Pancreas (tissue), 10 donors: ENCODE measurements at regions not wholly inside any gene's neighbourhood (a gene's known extent, or its start where the extent isn't known, plus 50 kb on each side); places are given as distances from the start of the nearest gene placed in this dataset.
A peak's percentile ranks its signal among the peaks of the same experiment; 100 is the strongest.

Experiments used
- ATAC-seq, 4 donors: fragments of 200-7000 bp; cut with Tn5 transposase; one replicate each; pipeline versions ENCODE4 v1.8.0 to v1.9.1; 2020; ENCODE audit warnings: mild to moderate bottlenecking in 4 of 4, moderate library complexity in 4 of 4
- DNase-seq, 6 donors: peaks; one replicate each; pipeline ENCODE4 v3.0.0-alpha.2; 2020
- FAIRE-seq: peaks from 2 replicates; lab custom pipeline; 2012; peaks lifted over from hg19 to GRCh38; lab: Jason Lieb, UNC
- H3K27ac ChIP-seq, 4 donors: fragments of 200-600 bp; sonication (generic); 1 replicate in 3 of 4; 2 replicates in 1 of 4; pipeline versions ENCODE4 v1.5.0 to v1.8.0; 2020
- H3K27me3 ChIP-seq, 4 donors: fragments of 200-600 bp; one replicate each; pipeline ENCODE4 v1.8.0; 2021
- H3K36me3 ChIP-seq, 3 donors: fragments of 200-600 bp; sonication (generic) in 1 of 3; one replicate each; pipeline versions ENCODE4 v1.5.0 to v1.8.0; 2020 to 2021
- H3K4me1 ChIP-seq, 3 donors: fragments of 200-600 bp; one replicate each; pipeline ENCODE4 v1.8.0; 2021
- H3K4me3 ChIP-seq, 4 donors: fragments of 200-600 bp; sonication (generic) in 2 of 4; one replicate each; pipeline versions ENCODE4 v1.5.0 to v1.8.0; 2020 to 2021
- H3K9me3 ChIP-seq, 4 donors: fragments of 200-600 bp; one replicate each; pipeline ENCODE4 v1.8.0; 2021
- WGBS, 2 donors: extraction: QIAGEN DNeasy Blood & Tissue Kit; methylation state at CpG; one replicate each; pipeline ENCODE4 v1.1.7; 2013; 5-methylcytosine and 5-hydroxymethylcytosine counted together
- intact Hi-C, 3 donors: fragments of 100-400 bp; cut with DNase I; formaldehyde crosslinking; loops; one replicate each; pipeline versions ENCODE4 v1.11.1 to v1.14.2; 2022
- TF ChIP-seq, protein P1 (sequence below), 4 donors: fragments of 200-600 bp; sonication (generic) in 3 of 4; IDR thresholded peaks; one replicate each; pipeline versions ENCODE4 v1.5.0 to v1.8.0; 2021; ENCODE audit warnings: antibody characterized with exemption in 4 of 4
- donor health status: healthy with polysubstance abuse.
- donor health status: DM: no; HTN: no; CAD: no; lungs with moderate emphysema.
- donor health status: DM: no; HTN: no; CAD: no.
- donor health status: control.
- donor health status: control.
- donor health status: Bipolar disorder and iron deficiency.
- donor health status: DM: yes; HTN: yes; CAD: no.
- donor health status: DM: no; HTN: no; CAD: no.
- donor health status: DM: no; HTN: no; CAD: no.
- donor health status: DM: yes; HTN: yes; CAD: no.

DNA sequence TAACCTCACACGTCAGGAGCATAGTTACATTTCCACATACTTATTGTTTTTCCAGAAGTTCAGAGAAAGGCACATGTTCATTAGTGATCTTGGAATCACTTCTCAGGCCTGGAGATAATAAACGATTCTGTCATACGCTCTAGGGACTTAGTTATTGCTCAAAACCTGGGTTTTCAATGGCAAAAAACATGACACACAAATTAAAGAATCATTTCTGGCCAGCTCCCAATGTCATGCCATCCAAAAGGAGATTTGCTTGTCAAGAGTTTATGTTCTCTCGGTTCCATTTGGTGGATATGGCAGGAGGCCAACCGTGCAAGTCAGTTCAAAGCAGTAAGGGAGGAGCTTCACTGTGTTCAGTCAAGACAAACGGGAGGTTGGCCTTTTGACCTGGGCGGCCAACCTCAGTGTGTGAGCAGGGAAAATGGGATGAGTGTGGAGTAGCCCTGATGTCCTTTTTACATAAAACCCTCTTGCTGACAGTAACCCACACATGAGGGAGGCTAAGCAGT, 123.4 kb downstream of the NXNL2 start:
- peak in 2 of 6 donors; percentile 13 to 24 for DNase-seq
- H3K27me3 ChIP-seq = no peaks in the 10 kb centered on the region
- TF ChIP-seq, protein P1, sequence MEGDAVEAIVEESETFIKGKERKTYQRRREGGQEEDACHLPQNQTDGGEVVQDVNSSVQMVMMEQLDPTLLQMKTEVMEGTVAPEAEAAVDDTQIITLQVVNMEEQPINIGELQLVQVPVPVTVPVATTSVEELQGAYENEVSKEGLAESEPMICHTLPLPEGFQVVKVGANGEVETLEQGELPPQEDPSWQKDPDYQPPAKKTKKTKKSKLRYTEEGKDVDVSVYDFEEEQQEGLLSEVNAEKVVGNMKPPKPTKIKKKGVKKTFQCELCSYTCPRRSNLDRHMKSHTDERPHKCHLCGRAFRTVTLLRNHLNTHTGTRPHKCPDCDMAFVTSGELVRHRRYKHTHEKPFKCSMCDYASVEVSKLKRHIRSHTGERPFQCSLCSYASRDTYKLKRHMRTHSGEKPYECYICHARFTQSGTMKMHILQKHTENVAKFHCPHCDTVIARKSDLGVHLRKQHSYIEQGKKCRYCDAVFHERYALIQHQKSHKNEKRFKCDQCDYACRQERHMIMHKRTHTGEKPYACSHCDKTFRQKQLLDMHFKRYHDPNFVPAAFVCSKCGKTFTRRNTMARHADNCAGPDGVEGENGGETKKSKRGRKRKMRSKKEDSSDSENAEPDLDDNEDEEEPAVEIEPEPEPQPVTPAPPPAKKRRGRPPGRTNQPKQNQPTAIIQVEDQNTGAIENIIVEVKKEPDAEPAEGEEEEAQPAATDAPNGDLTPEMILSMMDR (IDR thresholded peaks at IDR 0.05) = no peak
- WGBS, 2 donors = 35 to 41% methylated on average over 7 of the region's 7 CpGs
- H3K4me3 ChIP-seq = no peak overlapping the region
- H3K4me1 ChIP-seq = no peaks in the 10 kb centered on the region
- no peaks in the 10 kb centered on the region for H3K36me3 ChIP-seq
- FAIRE-seq = no peak
- ATAC-seq = peak in 1 of 4 donors; percentile 22
- intact Hi-C loops = no loop called here
- no peak overlapping the region for H3K27ac ChIP-seq
- H3K9me3 ChIP-seq = no peaks in the 10 kb centered on the region

DNA sequence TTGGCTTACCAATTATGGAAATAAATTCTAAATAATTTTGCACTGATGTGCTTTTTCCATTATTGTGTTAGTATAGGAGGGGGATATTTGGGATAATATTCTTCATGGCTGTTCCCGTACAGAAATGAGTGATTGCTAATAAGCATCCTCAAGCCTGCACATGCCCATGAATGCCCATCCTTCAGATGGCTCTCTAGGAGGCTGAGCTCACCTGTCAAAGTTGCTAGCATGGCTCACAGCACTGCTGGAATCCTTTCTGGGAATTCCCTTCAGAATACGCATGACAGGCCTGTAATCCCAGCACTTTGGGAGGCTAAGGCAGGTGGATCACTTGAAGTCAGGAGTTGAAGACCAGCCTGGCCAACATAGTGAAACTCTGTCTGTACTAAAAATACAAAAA, 124.1 kb downstream of the NXNL2 start:
- no peak for DNase-seq
- no peak overlapping the region for H3K27ac ChIP-seq

DNA sequence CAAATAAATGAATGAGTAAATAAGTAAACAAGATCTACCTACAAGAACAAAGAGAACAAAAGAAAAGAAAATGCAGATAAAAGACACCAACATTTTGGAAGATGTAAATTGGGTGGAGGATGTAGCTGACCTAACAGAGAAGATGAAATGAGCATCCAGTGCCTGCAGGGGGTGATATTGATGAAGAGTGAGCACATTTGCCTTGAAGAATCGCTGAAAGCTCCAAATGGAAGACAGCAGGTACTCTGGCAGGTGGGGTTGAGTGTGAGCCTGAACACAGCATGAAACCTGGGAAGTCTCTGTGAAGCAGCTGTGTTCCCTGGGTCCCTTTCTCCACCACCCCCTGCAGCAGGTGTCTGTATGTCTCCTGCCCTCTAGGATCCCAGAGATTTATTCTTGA, 125.6 kb downstream of the NXNL2 start:
- FAIRE-seq (no peak), ATAC-seq (no peak), DNase-seq (no peak)
- intact Hi-C loops = no loop called here
- no peaks in the 10 kb centered on the region for H3K9me3 ChIP-seq
- H3K4me1 ChIP-seq = no peaks in the 10 kb centered on the region
- H3K36me3 ChIP-seq = no peaks in the 10 kb centered on the region
- no peaks in the 10 kb centered on the region for H3K27me3 ChIP-seq
- H3K4me3 ChIP-seq = no peak overlapping the region
- H3K27ac ChIP-seq = no peak overlapping the region
- WGBS, 2 donors = 11 to 40% methylated on average over 1 of the region's 1 CpG
- TF ChIP-seq, protein P1 (IDR thresholded peaks at IDR 0.05) = no peak

More for the DNA sequence above, 124.1 kb downstream of the NXNL2 start:
- no peaks in the 10 kb centered on the region for H3K9me3 ChIP-seq
- FAIRE-seq (no peak), ATAC-seq (no peak)
- 91 to 95% methylated on average over 2 of the region's 2 CpGs for whole genome bisulfite sequencing, 2 donors
- no peaks in the 10 kb centered on the region for H3K4me1 ChIP-seq
- TF ChIP-seq, protein P1 (IDR thresholded peaks at IDR 0.05) = no peak
- no peak overlapping the region for H3K4me3 ChIP-seq
- no peaks in the 10 kb centered on the region for H3K36me3 ChIP-seq
- H3K27me3 ChIP-seq = no peaks in the 10 kb centered on the region
- intact Hi-C loops = no loop called here

DNA sequence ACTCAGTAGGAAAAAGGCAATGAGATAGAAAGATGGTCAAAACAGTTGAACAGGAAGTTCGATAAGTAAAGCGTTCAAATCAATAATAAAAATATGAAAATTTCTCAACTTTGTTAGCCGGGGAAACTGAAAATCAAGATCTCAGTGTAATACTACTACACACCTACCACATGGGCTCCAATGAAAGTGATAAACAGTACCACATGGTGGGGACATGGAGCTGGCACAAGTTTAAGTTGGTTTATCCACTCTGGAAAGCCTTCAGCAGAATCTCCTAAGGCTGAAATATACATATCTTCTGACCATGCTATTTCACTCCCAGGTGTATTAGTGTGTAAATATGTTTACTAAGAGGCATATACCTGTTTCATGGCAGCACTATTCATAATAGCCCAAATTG, 126.8 kb downstream of the NXNL2 start:
- no peak for FAIRE-seq
- 76 to 97% methylated on average over 3 of the region's 3 CpGs for WGBS, 2 donors

More for the DNA sequence above, 126.8 kb downstream of the NXNL2 start:
- intact Hi-C loops = no loop called here
- Histone ChIP-seq H3K27ac (no peak overlapping the region), H3K4me1 (no peaks in the 10 kb centered on the region), H3K27me3 (no peaks in the 10 kb centered on the region), H3K36me3 (no peaks in the 10 kb centered on the region), H3K9me3 (no peaks in the 10 kb centered on the region), H3K4me3 (no peak overlapping the region)
- DNase-seq = no peak
- no peak for ATAC-seq
- TF ChIP-seq, protein P1 (IDR thresholded peaks at IDR 0.05) = no peak
